T-helper 9 cell (primary cell): ENCODE measurements at regions not wholly inside any gene's neighbourhood (a gene's known extent, or its start where the extent isn't known, plus 50 kb on each side); places are given as distances from the start of the nearest gene placed in this dataset.
"Not testable (repeated sequence)": the region's sequence is repeated elsewhere in the genome, so short reads cannot be mapped to it uniquely, and the experiment has no call there.

Experiments used
- DNase-seq: peaks from one replicate; pipeline ENCODE4 v3.0.0-alpha.2; 2020

- DNase-seq: no peak
Observed at GRCh38 chr16:66204756-66205155, 161.7 kb upstream of the CDH5 start.

GRCh38 chr16:66203476-66203875, 163.0 kb upstream of the CDH5 start:
- DNase-seq: no peak

GRCh38 chr16:66199189-66199588, 167.3 kb upstream of the CDH5 start:
- DNase-seq: no peak

GRCh38 chr16:66198641-66199040, 167.8 kb upstream of the CDH5 start:
- DNase-seq: no peak

GRCh38 chr16:66197668-66198278, 168.7 kb upstream of the CDH5 start:
- no peak for DNase-seq

- no peak for DNase-seq
Observed at GRCh38 chr16:66196770-66197169, 169.7 kb upstream of the CDH5 start.

- DNase-seq: no peak
Observed at GRCh38 chr16:66194866-66195265, 171.6 kb upstream of the CDH5 start.

GRCh38 chr16:66193543-66194229, 172.8 kb upstream of the CDH5 start:
- DNase-seq: no peak

GRCh38 chr16:66190411-66190810, 176.1 kb upstream of the CDH5 start:
- no peak for DNase-seq

GRCh38 chr16:66189951-66190350, 176.5 kb upstream of the CDH5 start:
- no peak for DNase-seq

- no peak for DNase-seq
Observed at GRCh38 chr16:66188917-66189725, 177.4 kb upstream of the CDH5 start.

GRCh38 chr16:66186251-66186785, 180.2 kb upstream of the CDH5 start:
- DNase-seq: no peak

GRCh38 chr16:66182592-66182991, 183.9 kb upstream of the CDH5 start:
- no peak for DNase-seq

- DNase-seq: no peak
Observed at GRCh38 chr16:66176731-66177130, 189.8 kb upstream of the CDH5 start.

- DNase-seq: no peak
Observed at GRCh38 chr16:66176111-66176510, 190.4 kb upstream of the CDH5 start.

- DNase-seq: no peak
Observed at GRCh38 chr16:66175636-66176035, 190.9 kb upstream of the CDH5 start.

- DNase-seq: no peak
Observed at GRCh38 chr16:66175058-66175457, 191.4 kb upstream of the CDH5 start.

- DNase-seq: not testable (repeated sequence)
Observed at GRCh38 chr16:66173796-66174195, 192.7 kb upstream of the CDH5 start.

GRCh38 chr16:66173181-66173580, 193.3 kb upstream of the CDH5 start:
- not testable (repeated sequence) for DNase-seq

GRCh38 chr16:66172463-66172862, 194.0 kb upstream of the CDH5 start:
- DNase-seq: no peak

- no peak for DNase-seq
Observed at GRCh38 chr16:66171578-66171977, 194.9 kb upstream of the CDH5 start.

- DNase-seq: no peak
Observed at GRCh38 chr16:66170989-66171388, 195.5 kb upstream of the CDH5 start.

GRCh38 chr16:66169817-66170216, 196.7 kb upstream of the CDH5 start:
- DNase-seq: no peak

GRCh38 chr16:66168777-66169176, 197.7 kb upstream of the CDH5 start:
- no peak for DNase-seq
